ENCODE measurements at regions not wholly inside any gene's neighbourhood (a gene's known extent, or its start where the extent isn't known, plus 50 kb on each side); places are given as distances from the start of the nearest gene placed in this dataset.

DNA sequence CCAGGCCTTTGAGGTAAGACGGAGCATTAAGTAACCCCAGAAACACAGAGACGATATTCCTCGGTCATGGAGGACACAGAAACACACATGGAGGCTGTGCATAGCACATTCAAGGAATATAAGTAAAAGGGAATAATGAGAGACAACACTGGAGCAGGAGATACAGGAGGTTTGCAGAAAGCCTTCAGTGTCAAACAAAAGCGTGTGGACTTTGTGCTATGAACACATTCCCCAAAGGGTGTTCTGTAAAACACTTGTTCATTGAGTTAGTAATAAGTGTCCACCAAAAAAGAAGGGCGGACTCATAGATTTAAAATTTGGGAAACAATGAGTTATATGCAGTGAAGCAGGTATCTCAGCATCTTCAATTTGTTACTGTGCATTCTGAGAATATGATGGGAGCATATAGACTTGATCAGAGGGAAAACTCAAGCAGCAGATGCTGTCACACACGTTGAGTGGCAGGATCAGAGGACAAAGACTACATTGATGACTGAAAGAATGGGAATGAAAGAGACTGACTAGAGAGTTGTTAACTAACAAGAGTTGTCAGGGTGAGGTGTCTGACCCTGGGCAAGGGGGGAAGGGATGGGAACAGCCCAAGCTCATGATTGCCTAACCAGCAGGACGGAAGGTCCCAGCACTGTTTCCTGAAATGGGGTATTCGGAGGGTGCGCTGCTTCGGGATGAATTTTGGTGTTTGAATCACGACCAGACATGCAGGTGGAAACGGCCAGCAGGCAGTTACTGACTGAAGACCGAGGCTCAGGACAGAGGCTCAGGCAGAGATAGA lies 85.2 kb upstream of the VIPR2 start:
- Mint-ChIP-seq H3K4me3 (ENCODE audit: low read depth, unreplicated experiment) (no peak overlapping the region), H3K27me3 (ENCODE audit: unreplicated experiment) (no peaks in the 10 kb centered on the region), H3K27ac (ENCODE audit: unreplicated experiment) (no peak overlapping the region), H3K4me1 (ENCODE audit: low read depth, unreplicated experiment) (no peaks in the 10 kb centered on the region), H3K36me3 (ENCODE audit: insufficient read depth, unreplicated experiment) (no peaks in the 10 kb centered on the region), H3K9me3 (ENCODE audit: low read depth, unreplicated experiment) (peaks cover 12% of the 10 kb centered on the region)
- no peak for TF ChIP-seq CTCF (IDR thresholded peaks at IDR 0.05; ENCODE audit: unreplicated experiment)
- CTCF ChIA-PET, result no interaction called here
- intact Hi-C loops (cut with micrococcal nuclease; ENCODE audit: unreplicated experiment), result no loop called here
- no TSS peak for BruUV-seq (replicated peaks)
- DNase-seq, result no peak

DNA sequence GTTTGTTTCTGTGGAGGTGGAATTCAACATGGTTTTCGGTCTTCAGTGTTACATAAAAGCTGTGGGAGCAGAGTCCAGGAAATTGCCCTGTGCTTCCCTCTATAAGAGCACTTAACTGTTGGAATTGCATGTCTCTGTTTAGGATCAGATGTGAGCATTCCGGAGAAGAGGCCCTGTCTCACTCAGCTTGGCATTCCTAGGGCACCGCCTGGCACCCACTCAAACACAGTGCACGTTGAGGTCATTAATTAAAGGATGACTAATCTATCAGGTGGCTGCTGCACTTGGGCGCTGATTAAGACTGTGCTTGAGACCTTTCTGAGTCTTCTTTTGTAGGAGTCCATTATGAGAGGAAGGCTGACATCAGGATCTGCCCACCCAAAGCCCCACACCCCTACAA lies 82.8 kb upstream of the VIPR2 start:
- intact Hi-C loops (cut with micrococcal nuclease; ENCODE audit: unreplicated experiment), result no loop called here

GRCh38 chr7:159226011-159226702 lies 81.5 kb upstream of the VIPR2 start:
- CTCF ChIA-PET, result no interaction called here
- BruUV-seq (replicated peaks), result no TSS peak
- intact Hi-C loops (cut with micrococcal nuclease; ENCODE audit: unreplicated experiment), result no loop called here
- no peaks in the 10 kb centered on the region for H3K36me3 Mint-ChIP-seq (ENCODE audit: insufficient read depth, unreplicated experiment)
- no peaks in the 10 kb centered on the region for H3K4me1 Mint-ChIP-seq (ENCODE audit: low read depth, unreplicated experiment)
- H3K4me3 Mint-ChIP-seq (ENCODE audit: low read depth, unreplicated experiment), result no peak overlapping the region
- H3K27me3 Mint-ChIP-seq (ENCODE audit: unreplicated experiment), result no peaks in the 10 kb centered on the region
- H3K27ac Mint-ChIP-seq (ENCODE audit: unreplicated experiment), result no peak overlapping the region
- peaks cover 12% of the 10 kb centered on the region for H3K9me3 Mint-ChIP-seq (ENCODE audit: low read depth, unreplicated experiment)
- no peak for TF ChIP-seq CTCF (IDR thresholded peaks at IDR 0.05; ENCODE audit: unreplicated experiment)
- no peak for DNase-seq

More for the DNA sequence above, 82.8 kb upstream of the VIPR2 start:
- H3K9me3 Mint-ChIP-seq (ENCODE audit: low read depth, unreplicated experiment), result peaks cover 15% of the 10 kb centered on the region
- DNase-seq, result no peak
- no peaks in the 10 kb centered on the region for H3K36me3 Mint-ChIP-seq (ENCODE audit: insufficient read depth, unreplicated experiment)
- no peak overlapping the region for H3K27ac Mint-ChIP-seq (ENCODE audit: unreplicated experiment)
- no TSS peak for BruUV-seq (replicated peaks)
- no peak overlapping the region for H3K4me3 Mint-ChIP-seq (ENCODE audit: low read depth, unreplicated experiment)
- no peaks in the 10 kb centered on the region for H3K4me1 Mint-ChIP-seq (ENCODE audit: low read depth, unreplicated experiment)
- no peaks in the 10 kb centered on the region for H3K27me3 Mint-ChIP-seq (ENCODE audit: unreplicated experiment)
- CTCF ChIA-PET, result no interaction called here
- TF ChIP-seq CTCF (IDR thresholded peaks at IDR 0.05; ENCODE audit: unreplicated experiment), result no peak

GRCh38 chr7:159218607-159219006 lies 73.9 kb upstream of the VIPR2 start:
- no peak for TF ChIP-seq CTCF (IDR thresholded peaks at IDR 0.05; ENCODE audit: unreplicated experiment)
- Mint-ChIP-seq H3K36me3 (ENCODE audit: insufficient read depth, unreplicated experiment) (no peaks in the 10 kb centered on the region), H3K4me1 (ENCODE audit: low read depth, unreplicated experiment) (no peaks in the 10 kb centered on the region), H3K4me3 (ENCODE audit: low read depth, unreplicated experiment) (no peak overlapping the region), H3K27me3 (ENCODE audit: unreplicated experiment) (no peaks in the 10 kb centered on the region), H3K9me3 (ENCODE audit: low read depth, unreplicated experiment) (peaks cover 12% of the 10 kb centered on the region), H3K27ac (ENCODE audit: unreplicated experiment) (no peak overlapping the region)
- no TSS peak for BruUV-seq (replicated peaks)
- intact Hi-C loops (cut with micrococcal nuclease; ENCODE audit: unreplicated experiment), result no loop called here
- no peak for DNase-seq
- CTCF ChIA-PET, result no interaction called here

All from Calu3 (cell line).